WI38 (cell line): ENCODE measurements at regions not wholly inside any gene's neighbourhood (a gene's known extent, or its start where the extent isn't known, plus 50 kb on each side); places are given as distances from the start of the nearest gene placed in this dataset.

Source experiments
- H3K4me3 ChIP-seq: 2 replicates; pipeline ENCODE4 v1.5.1; 2011; ENCODE audit warnings: low read depth, mild to moderate bottlenecking, control low read depth, low read length
- TF ChIP-seq, protein P1 (sequence below): IDR thresholded peaks from 2 replicates; pipeline ENCODE4 v1.5.1; 2012; ENCODE audit warnings: low read depth, mild to moderate bottlenecking, control low read depth, low read length

DNA sequence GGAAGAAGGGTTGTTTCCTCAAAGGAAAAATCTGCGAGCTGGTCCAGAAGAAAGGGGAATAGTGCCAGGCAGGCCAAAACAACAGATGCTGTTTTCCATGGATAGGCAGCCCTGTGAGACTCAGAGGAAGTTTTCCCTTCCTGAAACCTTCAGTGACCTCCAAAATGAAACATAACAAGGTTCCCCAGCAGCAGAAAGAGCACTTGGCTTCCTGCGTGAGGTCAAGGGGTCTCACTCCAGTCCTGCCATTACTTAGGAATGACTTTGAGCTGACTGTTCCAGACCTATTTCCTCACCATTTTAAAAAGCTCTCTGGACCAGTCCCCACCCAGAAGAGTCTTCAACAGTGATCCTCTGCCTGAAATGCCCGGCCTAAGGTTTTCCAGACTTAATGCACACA is 104.6 kb upstream of the IPO5 start:
- H3K4me3 ChIP-seq, result no peak overlapping the region
- TF ChIP-seq, protein P1, sequence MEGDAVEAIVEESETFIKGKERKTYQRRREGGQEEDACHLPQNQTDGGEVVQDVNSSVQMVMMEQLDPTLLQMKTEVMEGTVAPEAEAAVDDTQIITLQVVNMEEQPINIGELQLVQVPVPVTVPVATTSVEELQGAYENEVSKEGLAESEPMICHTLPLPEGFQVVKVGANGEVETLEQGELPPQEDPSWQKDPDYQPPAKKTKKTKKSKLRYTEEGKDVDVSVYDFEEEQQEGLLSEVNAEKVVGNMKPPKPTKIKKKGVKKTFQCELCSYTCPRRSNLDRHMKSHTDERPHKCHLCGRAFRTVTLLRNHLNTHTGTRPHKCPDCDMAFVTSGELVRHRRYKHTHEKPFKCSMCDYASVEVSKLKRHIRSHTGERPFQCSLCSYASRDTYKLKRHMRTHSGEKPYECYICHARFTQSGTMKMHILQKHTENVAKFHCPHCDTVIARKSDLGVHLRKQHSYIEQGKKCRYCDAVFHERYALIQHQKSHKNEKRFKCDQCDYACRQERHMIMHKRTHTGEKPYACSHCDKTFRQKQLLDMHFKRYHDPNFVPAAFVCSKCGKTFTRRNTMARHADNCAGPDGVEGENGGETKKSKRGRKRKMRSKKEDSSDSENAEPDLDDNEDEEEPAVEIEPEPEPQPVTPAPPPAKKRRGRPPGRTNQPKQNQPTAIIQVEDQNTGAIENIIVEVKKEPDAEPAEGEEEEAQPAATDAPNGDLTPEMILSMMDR, result no peak

DNA sequence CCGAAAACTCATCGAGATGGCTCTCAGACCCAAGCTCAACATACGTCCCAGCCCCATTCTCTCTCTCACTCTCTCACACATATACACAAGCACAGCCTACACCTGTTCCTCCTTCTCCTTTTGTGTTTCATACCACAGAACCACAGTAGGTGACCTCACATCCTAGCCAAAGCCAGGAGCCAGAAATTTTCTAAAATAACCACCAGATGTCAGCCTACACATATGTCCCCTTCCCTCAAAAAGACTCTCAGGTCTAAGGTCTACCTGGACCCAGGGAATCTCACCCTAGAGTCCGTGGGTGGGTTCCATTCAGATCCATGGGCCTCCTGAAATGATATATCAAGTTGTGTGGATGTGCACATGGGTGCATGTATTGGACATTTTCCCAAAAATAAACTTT is 104.2 kb upstream of the IPO5 start:
- no peak overlapping the region for H3K4me3 ChIP-seq
- TF ChIP-seq, protein P1, result peak; percentile 22; the same call in 1 of the 2 replicates

DNA sequence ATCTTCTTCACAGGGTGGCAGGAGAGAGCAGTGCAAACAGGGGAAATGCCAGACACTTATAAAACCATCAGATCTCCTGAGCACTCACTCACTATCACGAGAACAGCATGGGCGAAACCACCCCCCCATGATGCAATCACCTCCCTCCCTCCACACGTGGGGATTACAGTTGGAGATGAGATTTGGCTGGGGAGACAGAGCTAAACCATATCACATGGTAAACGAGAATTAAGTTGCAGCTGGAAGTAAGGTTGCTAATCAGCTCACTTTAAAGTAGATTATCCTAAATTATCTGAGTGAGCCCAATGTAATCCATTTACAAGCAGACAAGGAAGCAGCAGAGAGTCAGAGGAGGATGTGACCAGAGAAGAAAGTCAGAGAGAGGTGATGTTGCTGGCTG is 102.2 kb upstream of the IPO5 start:
- H3K4me3 ChIP-seq, result no peak overlapping the region
- TF ChIP-seq, protein P1, result no peak

DNA sequence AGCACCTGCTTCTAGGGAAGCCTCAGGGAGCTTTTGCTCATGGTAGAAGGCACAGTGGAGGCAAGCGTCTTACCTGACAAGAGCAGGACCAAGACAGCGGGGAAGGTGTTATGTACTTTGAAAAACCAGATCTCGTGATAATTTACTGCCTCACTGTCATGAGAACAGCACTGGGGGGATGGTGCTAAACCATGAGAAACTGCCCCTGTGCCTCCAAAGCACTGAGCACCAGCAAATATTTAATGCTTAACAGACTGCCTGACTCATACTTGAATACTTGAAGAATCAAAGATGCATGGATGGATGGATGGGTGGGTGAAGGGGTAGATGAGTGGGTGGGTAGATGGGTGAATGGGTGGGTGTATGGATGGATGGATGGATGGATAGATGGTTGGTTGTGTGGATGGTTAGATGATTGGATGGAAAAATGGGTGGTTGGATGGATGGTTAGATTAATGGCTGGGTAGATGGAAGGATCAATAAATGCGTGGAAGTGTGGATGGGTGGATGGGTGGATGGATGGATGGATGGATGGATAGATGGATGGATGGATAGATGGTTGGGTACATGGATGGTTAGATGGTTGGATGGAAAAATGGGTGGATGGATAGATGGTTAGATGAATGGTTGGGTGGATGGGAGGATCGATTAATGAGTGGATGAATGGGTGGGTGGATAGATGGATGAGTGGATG is 101.1 kb upstream of the IPO5 start:
- H3K4me3 ChIP-seq, result no peak overlapping the region
- TF ChIP-seq, protein P1, result no peak

DNA sequence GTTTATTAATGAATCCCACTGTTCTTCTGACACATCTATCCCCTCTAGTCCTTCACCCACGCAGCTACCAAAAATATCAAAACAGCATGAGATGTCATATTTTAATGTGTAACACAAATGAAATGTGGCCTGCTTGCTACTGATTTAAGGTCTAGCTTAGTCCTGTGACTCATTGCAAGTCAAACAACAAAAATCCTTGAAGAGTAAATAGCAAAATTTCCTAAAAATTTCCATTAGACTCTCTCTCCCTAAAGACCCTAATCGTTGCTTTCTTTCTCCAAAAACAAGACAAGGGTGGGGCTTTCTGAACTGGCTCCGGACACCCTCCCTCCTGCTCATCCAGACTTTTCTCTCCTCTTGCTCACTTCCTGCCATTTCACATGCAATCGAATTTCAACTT is 99.9 kb upstream of the IPO5 start:
- H3K4me3 ChIP-seq, result no peak overlapping the region
- TF ChIP-seq, protein P1, result no peak

DNA sequence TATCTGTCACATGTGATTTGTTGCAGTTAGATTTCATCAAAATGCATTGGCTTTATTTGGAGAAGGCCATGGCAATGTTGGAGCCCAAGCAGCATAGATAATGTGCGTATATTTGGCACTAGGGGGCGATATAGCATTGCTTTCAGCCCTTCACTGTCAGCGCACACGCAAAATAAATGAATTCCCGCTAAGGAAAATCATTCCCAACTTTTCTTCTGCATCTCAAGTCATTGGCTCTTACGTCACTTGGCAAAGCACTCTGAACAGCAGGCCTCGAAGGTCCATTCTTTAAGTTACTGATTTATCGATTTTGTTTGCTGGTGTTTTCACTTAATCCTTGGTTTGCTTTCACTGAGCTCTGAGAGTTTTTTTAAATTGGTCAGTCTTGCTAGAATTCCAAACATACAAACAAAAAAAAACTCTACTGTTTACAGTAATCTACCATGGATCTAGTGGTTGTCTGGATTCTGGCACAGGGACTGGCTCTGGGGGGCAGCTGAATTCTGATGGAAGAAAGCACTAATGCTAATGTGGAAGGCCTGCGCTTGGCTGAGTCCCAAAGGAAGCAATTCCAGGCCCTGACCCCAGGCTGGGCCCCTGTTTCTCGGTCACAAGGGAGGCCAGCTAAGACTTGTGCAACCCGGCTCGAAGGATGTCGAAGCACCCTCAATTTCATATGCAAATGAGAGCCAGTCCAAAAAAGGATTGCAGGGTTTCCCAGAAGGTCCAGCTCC is 97.7 kb upstream of the IPO5 start:
- TF ChIP-seq, protein P1, result peak; percentile 73
- H3K4me3 ChIP-seq, result no peak overlapping the region

DNA sequence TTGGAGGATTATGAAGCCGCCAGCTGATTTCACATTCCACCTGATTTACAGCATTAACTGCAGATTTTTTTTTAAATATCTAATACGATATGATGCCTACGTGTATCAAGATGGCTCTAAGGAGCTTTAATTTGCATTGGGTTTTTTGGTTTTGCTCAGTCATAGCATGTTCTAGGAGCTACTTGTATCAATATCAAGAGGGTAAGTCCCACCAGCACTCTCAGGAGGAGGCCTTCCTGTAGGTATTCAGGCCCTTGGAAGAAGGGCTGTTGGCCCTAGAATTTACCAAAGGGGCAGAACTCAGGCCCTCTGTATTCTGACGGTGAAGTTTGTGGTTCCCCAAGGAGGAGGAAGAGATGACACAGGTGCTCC is 97.2 kb upstream of the IPO5 start:
- H3K4me3 ChIP-seq, result no peak overlapping the region
- TF ChIP-seq, protein P1, result no peak
